HPDE6-E6E7 (cell line): ENCODE measurements at regions not wholly inside any gene's neighbourhood (a gene's known extent, or its start where the extent isn't known, plus 50 kb on each side); places are given as distances from the start of the nearest gene placed in this dataset.
A peak's percentile ranks its signal among the peaks of the same experiment; 100 is the strongest.

Source experiments
- DNase-seq: peaks from one replicate; pipeline ENCODE4 v3.0.0; 2011; ENCODE audit warnings: missing footprints; ENCODE audit errors: extremely low spot score

DNA sequence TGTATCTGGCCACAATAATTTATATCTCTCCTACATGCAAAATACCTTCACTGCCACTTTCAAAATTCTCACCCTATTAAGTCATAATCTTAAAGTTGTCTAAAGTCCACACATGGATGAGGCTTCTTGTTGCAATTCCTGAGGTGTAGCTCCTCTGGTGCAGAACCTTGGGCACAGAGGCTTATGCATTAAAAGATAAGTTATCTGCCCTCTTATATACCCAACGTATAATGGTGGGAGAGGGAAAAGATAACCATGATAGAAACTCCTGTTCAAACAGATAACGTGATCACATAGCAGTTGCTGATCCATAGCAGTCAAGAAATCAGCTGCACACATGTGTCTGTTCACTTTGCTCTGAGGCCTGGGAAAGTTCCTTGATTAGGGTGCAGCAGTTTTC, 1767.0 kb downstream of the MAT2B start:
- DNase-seq: no peak

GRCh38 chr5:165277661-165278060, 1772.2 kb downstream of the MAT2B start:
- no peak for DNase-seq

GRCh38 chr5:165282491-165282890, 1777.1 kb downstream of the MAT2B start:
- DNase-seq: no peak

DNA sequence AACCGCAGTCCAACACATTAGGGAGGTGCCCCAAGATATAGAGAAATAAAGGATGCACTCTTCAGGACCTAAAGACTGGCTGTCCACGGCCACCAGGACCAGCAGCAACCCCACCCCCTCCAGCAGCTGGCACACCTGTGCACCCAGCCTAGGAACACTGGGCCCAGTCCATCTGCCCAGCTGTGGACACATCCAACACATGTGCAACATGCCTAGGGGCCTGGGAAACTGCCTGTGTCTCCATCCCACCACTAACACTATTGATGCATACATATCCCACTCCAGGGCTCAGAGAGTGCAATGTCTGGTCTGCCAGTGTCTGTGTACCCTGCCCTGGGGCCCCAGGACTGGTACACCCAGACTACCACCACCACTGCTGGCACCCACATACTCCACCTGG, 1781.3 kb downstream of the MAT2B start:
- no peak for DNase-seq

- no peak for DNase-seq
Observed at GRCh38 chr5:165290535-165290934, 1785.1 kb downstream of the MAT2B start.

DNA sequence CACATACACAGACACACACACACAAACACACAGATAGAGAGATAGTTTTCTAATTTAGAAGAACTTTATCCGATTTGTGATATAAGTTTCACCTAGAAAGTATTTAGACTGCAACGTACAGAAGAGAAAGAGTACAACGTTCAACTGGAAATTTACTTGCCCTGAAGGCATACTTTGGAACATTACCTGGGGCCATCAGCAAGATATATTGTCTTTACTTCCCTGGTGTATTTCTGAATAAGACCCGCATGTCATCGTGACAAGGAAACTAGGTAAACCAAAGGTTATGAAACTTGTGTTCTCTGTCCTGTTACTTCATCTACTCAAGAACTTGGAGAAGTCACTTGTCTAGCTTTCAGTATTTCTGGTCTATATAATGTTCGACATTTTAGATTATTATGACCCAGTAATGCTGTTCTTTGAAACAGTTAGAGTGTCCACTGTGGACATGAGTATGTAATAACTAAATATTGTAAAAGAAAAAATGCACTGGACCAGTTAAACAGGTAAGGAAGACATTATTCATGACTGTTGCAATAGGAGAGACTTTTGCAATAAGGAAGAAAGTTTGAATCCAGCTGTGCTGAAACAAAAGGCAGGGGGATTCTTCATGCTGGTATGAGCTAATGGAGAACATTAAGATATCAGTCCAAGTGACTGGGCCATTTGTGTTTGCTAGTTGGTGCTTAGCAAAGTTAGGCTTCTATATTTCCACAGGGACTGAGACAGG, 1791.1 kb downstream of the MAT2B start:
- DNase-seq: no peak

DNA sequence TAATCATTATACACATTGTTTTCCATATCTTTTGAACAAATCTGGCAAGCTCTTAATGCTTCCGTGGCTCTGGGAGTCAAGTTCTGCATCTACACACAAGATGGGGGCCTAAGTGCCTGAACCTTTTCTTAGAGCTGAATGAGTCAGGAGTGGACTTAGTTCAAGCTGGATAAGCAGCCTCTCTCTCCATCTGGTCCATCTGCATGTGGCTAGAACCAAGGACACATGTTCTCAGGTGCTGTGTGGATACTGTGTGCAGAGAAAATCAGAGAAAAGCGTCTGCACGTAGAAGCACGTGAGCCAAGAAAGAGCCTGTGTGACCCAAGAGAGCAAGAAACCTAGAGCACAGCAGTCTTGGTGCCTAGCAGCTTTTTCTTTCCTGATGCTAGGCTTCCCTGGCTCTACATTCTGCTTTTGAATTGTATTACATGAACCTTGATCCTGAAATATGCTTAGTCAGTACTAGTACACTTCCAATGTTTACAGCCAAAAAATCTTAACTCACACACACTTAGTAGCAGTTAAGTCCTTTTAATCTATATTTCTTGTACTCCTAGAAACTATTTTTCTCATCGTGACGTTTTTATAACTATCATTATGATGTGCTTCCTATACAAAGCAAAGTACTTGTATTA, 1798.9 kb downstream of the MAT2B start:
- no peak for DNase-seq

DNA sequence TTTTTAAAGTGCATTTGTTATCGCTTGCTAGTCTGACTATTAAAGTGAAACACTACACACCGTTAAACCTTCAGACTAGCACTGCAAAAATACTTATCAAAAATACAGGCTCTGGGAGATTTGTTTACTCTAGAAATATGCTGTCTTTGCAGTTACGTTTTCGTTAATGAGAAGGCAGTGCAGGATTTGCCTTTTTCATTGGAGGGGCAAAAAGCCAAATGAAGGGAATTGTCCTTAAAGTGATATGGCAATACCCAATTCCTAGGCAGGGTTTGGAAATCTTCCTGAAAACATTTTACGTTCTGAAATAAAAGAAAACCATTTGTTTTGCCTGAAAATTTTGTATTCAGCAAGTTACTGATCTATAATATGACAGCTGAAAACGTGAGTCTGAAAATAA, 1800.2 kb downstream of the MAT2B start:
- no peak for DNase-seq

DNA sequence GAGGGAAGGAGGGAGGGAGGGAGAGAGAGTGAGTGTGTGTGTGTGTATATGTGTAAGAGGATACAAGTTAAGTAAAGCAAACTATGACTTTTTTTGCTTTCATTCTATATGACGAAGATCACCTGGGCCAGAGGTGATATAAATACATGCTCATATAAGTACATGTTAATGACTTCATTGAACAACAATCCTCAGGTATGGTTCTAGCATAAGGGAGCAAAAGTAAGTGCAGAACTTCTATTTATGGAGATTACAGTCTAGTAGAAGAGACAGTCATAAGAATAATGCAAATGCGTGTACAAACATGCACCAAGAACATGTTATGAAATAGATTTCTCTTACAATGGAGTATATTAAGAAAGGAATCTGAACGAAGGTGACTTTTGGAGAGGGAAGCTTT, 1804.0 kb downstream of the MAT2B start:
- DNase-seq: peak; percentile 19

DNA sequence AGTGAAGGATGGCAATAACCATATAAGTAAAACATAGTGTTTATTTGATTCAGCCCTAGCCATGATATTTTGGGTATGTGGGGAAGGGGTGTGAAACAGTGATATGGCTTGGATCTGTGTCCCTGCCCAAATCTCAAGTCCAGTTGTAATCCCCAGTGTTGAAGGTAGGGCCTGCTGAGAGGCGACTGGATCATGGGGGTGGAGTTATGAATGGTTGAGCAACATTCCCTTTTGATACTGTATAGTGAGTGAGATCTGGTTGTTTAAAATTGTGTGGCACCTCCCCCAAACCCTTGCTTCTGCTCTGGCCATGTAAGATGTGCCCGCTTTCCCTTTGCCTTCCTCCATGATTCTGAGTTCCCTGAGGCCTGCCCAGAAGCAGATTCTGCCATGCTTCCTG, 1804.6 kb downstream of the MAT2B start:
- DNase-seq: no peak

DNA sequence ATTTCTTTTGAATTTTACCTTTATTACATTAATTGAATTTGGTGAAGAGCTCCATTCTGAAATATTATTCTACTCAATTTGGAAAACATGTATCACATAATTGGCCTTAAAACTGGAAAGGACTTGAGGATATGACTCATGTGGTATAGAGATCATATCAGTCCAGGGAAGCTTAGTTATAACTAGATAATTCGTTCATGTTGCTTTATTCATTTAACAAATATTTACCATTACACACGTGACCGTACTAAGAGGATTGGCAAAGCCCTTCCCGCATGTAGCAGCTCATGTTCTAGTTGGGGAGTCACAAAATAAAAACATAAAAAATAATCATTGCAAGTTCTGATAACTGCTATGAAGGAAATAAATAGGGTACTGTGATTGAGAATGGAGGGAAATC, 1816.5 kb downstream of the MAT2B start:
- peak; percentile 37 for DNase-seq

DNA sequence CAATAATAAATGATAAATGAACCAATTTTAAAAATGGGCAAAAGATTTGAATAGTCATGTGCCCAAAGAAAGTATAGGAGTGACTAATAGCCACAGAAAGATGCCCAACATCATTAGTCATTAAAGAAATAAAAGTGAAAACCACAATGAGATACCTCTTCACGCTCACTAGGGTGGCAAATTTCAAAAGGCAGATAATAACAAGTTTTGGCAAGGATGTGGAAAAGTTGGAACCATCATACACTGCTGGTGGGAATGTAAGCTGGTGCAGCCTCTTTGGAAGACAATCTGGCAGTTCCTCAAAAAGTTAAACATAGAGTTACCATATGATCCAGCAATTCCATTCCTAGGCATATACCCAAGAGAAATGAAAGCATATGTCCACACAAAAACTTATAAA, 1819.8 kb downstream of the MAT2B start:
- peak; percentile 28 for DNase-seq

DNA sequence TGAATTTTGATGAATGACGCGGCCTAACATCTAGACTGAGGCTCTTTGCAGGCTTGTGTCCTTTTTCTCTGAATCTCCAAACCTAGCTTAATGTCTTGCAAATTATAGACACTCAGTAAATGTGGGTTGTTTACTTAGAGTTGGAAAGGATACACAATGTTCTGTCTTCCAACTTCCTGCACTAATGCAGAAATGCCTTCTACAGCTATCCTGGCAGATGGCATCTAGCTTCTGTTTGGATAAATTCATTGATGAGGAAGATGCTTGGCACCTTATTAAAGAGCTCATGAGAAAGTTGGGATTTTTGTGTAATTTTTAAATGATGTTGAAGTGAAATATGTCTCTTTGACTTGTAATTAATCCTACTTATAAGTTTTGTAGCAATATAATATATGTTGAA, 1822.2 kb downstream of the MAT2B start:
- DNase-seq: no peak

GRCh38 chr5:165328846-165329245, 1823.4 kb downstream of the MAT2B start:
- DNase-seq: no peak

- no peak for DNase-seq
Observed at GRCh38 chr5:165333623-165334022, 1828.2 kb downstream of the MAT2B start.

- peak; percentile 26 for DNase-seq
Observed at GRCh38 chr5:165334201-165334600, 1828.8 kb downstream of the MAT2B start.

- DNase-seq: no peak
Observed at GRCh38 chr5:165349735-165350134, 1844.3 kb downstream of the MAT2B start.

GRCh38 chr5:165351342-165351741, 1845.9 kb downstream of the MAT2B start:
- DNase-seq: no peak

- no peak for DNase-seq
Observed at GRCh38 chr5:165360366-165360765, 1854.9 kb downstream of the MAT2B start.

- no peak for DNase-seq
Observed at GRCh38 chr5:165360784-165361542, 1855.5 kb downstream of the MAT2B start.

DNA sequence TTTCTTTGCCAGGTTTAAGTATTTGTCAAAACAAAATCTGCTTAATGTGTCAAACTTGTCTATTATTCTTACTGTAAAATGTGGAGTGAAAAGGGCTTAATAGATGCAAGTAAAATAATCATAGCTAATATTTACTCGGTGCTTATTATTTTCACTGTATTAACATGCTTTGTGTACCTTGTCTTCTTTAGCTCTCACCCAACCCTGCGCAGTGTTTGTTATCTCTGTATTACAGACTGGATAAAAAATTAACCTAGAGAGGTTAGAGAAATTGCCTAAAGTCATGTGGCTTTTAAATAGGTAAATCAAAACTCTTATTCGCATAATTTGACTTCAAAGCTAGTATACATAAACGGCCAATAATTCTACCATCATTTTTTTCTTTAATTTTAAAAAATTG, 1864.8 kb downstream of the MAT2B start:
- no peak for DNase-seq

- no peak for DNase-seq
Observed at GRCh38 chr5:165370794-165371193, 1865.4 kb downstream of the MAT2B start.

DNA sequence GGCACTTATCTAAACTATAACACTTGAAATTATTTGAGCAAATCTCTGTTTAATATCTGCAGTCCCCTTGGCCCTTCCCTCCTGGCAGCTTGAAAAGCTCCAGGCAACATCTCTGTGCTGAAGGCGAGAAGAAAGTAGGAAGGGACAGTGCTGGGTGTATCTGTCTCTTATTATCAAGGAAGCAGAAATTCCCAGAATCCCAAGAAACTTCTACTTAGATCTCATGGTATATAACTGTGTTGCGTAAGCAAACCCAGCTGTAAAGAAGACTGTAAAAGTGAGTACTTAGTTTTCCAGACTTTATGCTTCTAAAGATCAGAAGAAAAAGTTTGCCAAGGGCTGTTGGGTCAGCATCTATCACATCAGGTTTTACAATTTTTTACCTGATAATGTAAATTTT, 1869.8 kb downstream of the MAT2B start:
- DNase-seq: no peak
